ENCODE measurements at regions not wholly inside any gene's neighbourhood (a gene's known extent, or its start where the extent isn't known, plus 50 kb on each side); places are given as distances from the start of the nearest gene placed in this dataset.

- H3K9me3 ChIP-seq (ENCODE audit: low read length): no peaks in the 10 kb centered on the region
- H3F3A ChIP-seq (ENCODE audit: insufficient read depth, low read length, poor library complexity, severe bottlenecking): no peaks in the 10 kb centered on the region
- no peaks in the 10 kb centered on the region for H3K27me3 ChIP-seq (ENCODE audit: insufficient read depth, low read depth, low read length)
- H4K20me1 ChIP-seq (ENCODE audit: insufficient read depth): no peaks in the 10 kb centered on the region
- no peaks in the 10 kb centered on the region for H3K9me2 ChIP-seq (ENCODE audit: insufficient read depth, low read length)
- no peak overlapping the region for H3K27ac ChIP-seq (ENCODE audit: low read length)
- H3K4me2 ChIP-seq (ENCODE audit: low read length): no peak overlapping the region
- H3K36me3 ChIP-seq (ENCODE audit: insufficient read depth, low read length): no peaks in the 10 kb centered on the region
- H3K9ac ChIP-seq (ENCODE audit: low read length): no peak overlapping the region
- no peak overlapping the region for H3K4me3 ChIP-seq (ENCODE audit: low read length)
- H3K79me2 ChIP-seq (replicated peaks; ENCODE audit: insufficient read depth, low read length): no peaks in the 10 kb centered on the region
- no peak overlapping the region for H2AFZ ChIP-seq (ENCODE audit: low read depth, low read length)
- TF ChIP-seq RAD21 (conservative IDR thresholded peaks at IDR 0.05) (no peak), CTCF (IDR thresholded peaks at IDR 0.05; ENCODE audit: poor library complexity, severe bottlenecking) (no peak), EP300 (conservative IDR thresholded peaks at IDR 0.05; ENCODE audit: poor library complexity, severe bottlenecking) (no peak), EZH2 (IDR thresholded peaks at IDR 0.05; ENCODE audit: borderline replicate concordance, insufficient read depth, low read length, poor library complexity, severe bottlenecking) (no peak), MXI1 (conservative IDR thresholded peaks at IDR 0.05; ENCODE audit: poor library complexity, severe bottlenecking) (no peak), SMC3 (conservative IDR thresholded peaks at IDR 0.05; ENCODE audit: poor library complexity) (no peak), TAF1 (IDR thresholded peaks at IDR 0.05; ENCODE audit: low read depth) (no peak), POLR2AphosphoS5 (IDR thresholded peaks at IDR 0.05) (no peak), REST (IDR thresholded peaks at IDR 0.05; ENCODE audit: borderline replicate concordance) (no peak)
Observed at GRCh38 chr10:21095494-21096055, 198.5 kb upstream of the NEBL start.

- H3K9ac ChIP-seq (ENCODE audit: low read length): no peak overlapping the region
- H3K36me3 ChIP-seq (ENCODE audit: insufficient read depth, low read length): no peaks in the 10 kb centered on the region
- no peaks in the 10 kb centered on the region for H3K9me2 ChIP-seq (ENCODE audit: insufficient read depth, low read length)
- H3K4me2 ChIP-seq (ENCODE audit: low read length): no peak overlapping the region
- no peaks in the 10 kb centered on the region for H3K79me2 ChIP-seq (replicated peaks; ENCODE audit: insufficient read depth, low read length)
- H3K4me3 ChIP-seq (ENCODE audit: low read length): no peak overlapping the region
- no peak for TF ChIP-seq SMC3 (conservative IDR thresholded peaks at IDR 0.05; ENCODE audit: poor library complexity)
- no peak overlapping the region for H2AFZ ChIP-seq (ENCODE audit: low read depth, low read length)
- H3F3A ChIP-seq (ENCODE audit: insufficient read depth, low read length, poor library complexity, severe bottlenecking): no peaks in the 10 kb centered on the region
- no peaks in the 10 kb centered on the region for H3K27me3 ChIP-seq (ENCODE audit: insufficient read depth, low read depth, low read length)
- no peaks in the 10 kb centered on the region for H3K9me3 ChIP-seq (ENCODE audit: low read length)
- no peak overlapping the region for H3K27ac ChIP-seq (ENCODE audit: low read length)
- no peaks in the 10 kb centered on the region for H4K20me1 ChIP-seq (ENCODE audit: insufficient read depth)
Observed at GRCh38 chr10:21095073-21095472, 198.0 kb upstream of the NEBL start.
